ENCODE measurements at regions not wholly inside any gene's neighbourhood (a gene's known extent, or its start where the extent isn't known, plus 50 kb on each side); places are given as distances from the start of the nearest gene placed in this dataset.

DNA sequence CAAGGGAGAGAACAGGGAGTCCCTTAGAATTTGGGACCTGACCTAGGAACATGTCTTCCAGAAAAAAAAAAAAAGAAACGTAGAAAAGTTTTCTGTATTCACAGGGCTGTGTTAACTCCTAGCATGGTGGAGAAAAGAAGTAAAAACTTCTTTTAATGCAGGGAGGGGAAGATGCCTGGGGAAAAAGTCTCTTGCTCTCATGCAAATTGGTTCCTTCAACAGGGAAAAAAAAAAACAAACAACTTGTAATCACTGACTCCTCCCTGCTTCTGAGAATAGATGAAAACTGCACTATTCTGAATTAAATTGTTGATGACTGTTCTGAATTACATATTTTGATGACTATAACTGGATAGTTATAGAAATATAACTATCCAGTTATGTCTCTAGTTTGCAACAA lies 933.2 kb downstream of the TRIB2 start (continued):
- TF ChIP-seq, protein P1, sequence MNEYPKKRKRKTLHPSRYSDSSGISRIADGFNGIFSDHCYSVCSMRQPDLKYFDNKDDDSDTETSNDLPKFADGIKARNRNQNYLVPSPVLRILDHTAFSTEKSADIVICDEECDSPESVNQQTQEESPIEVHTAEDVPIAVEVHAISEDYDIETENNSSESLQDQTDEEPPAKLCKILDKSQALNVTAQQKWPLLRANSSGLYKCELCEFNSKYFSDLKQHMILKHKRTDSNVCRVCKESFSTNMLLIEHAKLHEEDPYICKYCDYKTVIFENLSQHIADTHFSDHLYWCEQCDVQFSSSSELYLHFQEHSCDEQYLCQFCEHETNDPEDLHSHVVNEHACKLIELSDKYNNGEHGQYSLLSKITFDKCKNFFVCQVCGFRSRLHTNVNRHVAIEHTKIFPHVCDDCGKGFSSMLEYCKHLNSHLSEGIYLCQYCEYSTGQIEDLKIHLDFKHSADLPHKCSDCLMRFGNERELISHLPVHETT (tag by site-specific recombination; IDR thresholded peaks at IDR 0.05): no peak
- TF ChIP-seq ZNF239 (tag by site-specific recombination; IDR thresholded peaks at IDR 0.05): no peak

DNA sequence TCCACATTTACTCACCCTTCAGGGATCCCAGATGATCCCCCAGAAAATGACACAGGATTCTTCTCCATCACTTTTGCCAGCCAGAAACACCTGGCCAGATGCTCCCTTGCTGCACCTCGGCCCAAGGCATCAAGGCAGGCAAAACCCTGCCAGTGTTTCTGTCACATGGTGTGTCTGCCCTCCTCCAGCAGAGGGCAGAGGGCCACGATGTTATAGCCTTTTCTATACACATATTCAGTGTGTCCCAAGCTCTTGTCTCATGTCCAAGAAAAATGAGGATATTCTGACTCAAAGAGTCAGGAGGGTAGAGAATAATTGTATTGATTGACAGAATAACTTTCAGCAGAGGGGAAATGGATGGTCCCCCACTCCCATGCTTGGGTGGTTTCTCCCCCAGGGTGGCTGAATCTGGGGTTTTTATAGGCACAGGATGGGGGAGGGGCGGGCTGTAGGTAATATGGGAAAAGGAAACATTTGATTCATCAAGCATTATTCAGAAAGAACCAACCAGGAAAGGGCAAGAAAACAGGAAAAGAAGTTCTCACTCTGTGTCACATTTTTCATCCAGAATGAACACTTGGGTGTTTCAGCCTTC lies 933.9 kb downstream of the TRIB2 start:
- H3K36me3 ChIP-seq (ENCODE audit: control insufficient read depth in 2 of 2, insufficient read depth in 1 of 2, low read length in 2 of 2): no peaks in the 10 kb centered on the region
- H3K4me1 ChIP-seq (ENCODE audit: control insufficient read depth, insufficient read depth, low read length): no peaks in the 10 kb centered on the region
- ChIA-PET CTCF (no interaction called here), POLR2A (no interaction called here)
- TF ChIP-seq, protein P2, sequence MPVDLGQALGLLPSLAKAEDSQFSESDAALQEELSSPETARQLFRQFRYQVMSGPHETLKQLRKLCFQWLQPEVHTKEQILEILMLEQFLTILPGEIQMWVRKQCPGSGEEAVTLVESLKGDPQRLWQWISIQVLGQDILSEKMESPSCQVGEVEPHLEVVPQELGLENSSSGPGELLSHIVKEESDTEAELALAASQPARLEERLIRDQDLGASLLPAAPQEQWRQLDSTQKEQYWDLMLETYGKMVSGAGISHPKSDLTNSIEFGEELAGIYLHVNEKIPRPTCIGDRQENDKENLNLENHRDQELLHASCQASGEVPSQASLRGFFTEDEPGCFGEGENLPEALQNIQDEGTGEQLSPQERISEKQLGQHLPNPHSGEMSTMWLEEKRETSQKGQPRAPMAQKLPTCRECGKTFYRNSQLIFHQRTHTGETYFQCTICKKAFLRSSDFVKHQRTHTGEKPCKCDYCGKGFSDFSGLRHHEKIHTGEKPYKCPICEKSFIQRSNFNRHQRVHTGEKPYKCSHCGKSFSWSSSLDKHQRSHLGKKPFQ (tag by site-specific recombination; IDR thresholded peaks at IDR 0.05): no peak
- TF ChIP-seq, protein P3, sequence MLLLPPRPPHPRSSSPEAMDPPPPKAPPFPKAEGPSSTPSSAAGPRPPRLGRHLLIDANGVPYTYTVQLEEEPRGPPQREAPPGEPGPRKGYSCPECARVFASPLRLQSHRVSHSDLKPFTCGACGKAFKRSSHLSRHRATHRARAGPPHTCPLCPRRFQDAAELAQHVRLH (tag by site-specific recombination; IDR thresholded peaks at IDR 0.05): no peak
- peak; percentile 42 for TF ChIP-seq SETDB1 (IDR thresholded peaks at IDR 0.05; ENCODE audit: insufficient read length, low read length)
- no peak overlapping the region for H3K27ac ChIP-seq (ENCODE audit: extremely low read depth, low read depth, low read length)
- no peaks in the 10 kb centered on the region for H3K9me3 ChIP-seq (ENCODE audit: control insufficient read depth, insufficient read depth, low read depth, low read length)
- H3K4me3 ChIP-seq (ENCODE audit: low read depth, low read length): no peak overlapping the region

DNA sequence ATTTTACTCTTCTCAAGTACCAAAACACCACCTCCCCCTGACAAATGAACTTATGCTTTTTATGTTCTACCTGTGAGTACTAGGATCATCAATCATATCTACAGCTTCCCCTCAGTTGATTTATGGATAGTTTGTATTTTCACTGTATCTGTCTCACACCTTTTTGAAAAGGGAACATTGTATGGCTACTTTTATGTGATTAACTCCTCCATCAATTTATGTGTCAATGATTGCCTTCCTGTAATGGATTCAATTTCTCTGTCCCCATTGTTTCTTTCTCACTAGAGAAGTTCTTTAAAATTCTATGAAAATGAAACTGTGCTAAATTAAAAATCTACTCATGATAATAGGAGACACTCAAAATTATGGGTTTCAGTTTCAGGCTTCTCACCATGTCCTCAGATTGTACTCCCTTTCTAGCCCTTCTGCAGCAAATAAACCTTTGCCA lies 935.0 kb downstream of the TRIB2 start:
- POLR2A ChIA-PET: no interaction called here
- no peak overlapping the region for H3K27ac ChIP-seq (ENCODE audit: extremely low read depth, low read depth, low read length)
- H3K9me3 ChIP-seq (ENCODE audit: control insufficient read depth, insufficient read depth, low read depth, low read length): no peaks in the 10 kb centered on the region
- no peaks in the 10 kb centered on the region for H3K4me1 ChIP-seq (ENCODE audit: control insufficient read depth, insufficient read depth, low read length)
- H3K4me3 ChIP-seq (ENCODE audit: low read depth, low read length): no peak overlapping the region
- TF ChIP-seq, protein P4, sequence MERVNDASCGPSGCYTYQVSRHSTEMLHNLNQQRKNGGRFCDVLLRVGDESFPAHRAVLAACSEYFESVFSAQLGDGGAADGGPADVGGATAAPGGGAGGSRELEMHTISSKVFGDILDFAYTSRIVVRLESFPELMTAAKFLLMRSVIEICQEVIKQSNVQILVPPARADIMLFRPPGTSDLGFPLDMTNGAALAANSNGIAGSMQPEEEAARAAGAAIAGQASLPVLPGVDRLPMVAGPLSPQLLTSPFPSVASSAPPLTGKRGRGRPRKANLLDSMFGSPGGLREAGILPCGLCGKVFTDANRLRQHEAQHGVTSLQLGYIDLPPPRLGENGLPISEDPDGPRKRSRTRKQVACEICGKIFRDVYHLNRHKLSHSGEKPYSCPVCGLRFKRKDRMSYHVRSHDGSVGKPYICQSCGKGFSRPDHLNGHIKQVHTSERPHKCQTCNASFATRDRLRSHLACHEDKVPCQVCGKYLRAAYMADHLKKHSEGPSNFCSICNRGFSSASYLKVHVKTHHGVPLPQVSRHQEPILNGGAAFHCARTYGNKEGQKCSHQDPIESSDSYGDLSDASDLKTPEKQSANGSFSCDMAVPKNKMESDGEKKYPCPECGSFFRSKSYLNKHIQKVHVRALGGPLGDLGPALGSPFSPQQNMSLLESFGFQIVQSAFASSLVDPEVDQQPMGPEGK (tag by site-specific recombination; IDR thresholded peaks at IDR 0.05): no peak
- TF ChIP-seq ZNF610 (tag by site-specific recombination; IDR thresholded peaks at IDR 0.05; ENCODE audit: borderline replicate concordance) (no peak), GLIS1 (tag by site-specific recombination; IDR thresholded peaks at IDR 0.05) (no peak), ZBTB1 (tag by site-specific recombination; IDR thresholded peaks at IDR 0.05) (no peak), ZNF157 (tag by site-specific recombination; IDR thresholded peaks at IDR 0.05) (no peak), ZNF404 (tag by site-specific recombination; IDR thresholded peaks at IDR 0.05) (no peak), ZNF514 (tag by site-specific recombination; IDR thresholded peaks at IDR 0.05) (no peak)
- TF ChIP-seq, protein P5, sequence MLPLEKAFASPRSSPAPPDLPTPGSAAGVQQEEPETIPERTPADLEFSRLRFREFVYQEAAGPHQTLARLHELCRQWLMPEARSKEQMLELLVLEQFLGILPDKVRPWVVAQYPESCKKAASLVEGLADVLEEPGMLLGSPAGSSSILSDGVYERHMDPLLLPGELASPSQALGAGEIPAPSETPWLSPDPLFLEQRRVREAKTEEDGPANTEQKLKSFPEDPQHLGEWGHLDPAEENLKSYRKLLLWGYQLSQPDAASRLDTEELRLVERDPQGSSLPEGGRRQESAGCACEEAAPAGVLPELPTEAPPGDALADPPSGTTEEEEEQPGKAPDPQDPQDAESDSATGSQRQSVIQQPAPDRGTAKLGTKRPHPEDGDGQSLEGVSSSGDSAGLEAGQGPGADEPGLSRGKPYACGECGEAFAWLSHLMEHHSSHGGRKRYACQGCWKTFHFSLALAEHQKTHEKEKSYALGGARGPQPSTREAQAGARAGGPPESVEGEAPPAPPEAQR (tag by site-specific recombination; IDR thresholded peaks at IDR 0.05): no peak
- TF ChIP-seq, protein P6, sequence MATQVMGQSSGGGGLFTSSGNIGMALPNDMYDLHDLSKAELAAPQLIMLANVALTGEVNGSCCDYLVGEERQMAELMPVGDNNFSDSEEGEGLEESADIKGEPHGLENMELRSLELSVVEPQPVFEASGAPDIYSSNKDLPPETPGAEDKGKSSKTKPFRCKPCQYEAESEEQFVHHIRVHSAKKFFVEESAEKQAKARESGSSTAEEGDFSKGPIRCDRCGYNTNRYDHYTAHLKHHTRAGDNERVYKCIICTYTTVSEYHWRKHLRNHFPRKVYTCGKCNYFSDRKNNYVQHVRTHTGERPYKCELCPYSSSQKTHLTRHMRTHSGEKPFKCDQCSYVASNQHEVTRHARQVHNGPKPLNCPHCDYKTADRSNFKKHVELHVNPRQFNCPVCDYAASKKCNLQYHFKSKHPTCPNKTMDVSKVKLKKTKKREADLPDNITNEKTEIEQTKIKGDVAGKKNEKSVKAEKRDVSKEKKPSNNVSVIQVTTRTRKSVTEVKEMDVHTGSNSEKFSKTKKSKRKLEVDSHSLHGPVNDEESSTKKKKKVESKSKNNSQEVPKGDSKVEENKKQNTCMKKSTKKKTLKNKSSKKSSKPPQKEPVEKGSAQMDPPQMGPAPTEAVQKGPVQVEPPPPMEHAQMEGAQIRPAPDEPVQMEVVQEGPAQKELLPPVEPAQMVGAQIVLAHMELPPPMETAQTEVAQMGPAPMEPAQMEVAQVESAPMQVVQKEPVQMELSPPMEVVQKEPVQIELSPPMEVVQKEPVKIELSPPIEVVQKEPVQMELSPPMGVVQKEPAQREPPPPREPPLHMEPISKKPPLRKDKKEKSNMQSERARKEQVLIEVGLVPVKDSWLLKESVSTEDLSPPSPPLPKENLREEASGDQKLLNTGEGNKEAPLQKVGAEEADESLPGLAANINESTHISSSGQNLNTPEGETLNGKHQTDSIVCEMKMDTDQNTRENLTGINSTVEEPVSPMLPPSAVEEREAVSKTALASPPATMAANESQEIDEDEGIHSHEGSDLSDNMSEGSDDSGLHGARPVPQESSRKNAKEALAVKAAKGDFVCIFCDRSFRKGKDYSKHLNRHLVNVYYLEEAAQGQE (tag by site-specific recombination; IDR thresholded peaks at IDR 0.05): no peak
- CTCF ChIA-PET: no interaction called here
- no peaks in the 10 kb centered on the region for H3K36me3 ChIP-seq (ENCODE audit: control insufficient read depth in 2 of 2, insufficient read depth in 1 of 2, low read length in 2 of 2)
